ENCODE measurements at regions not wholly inside any gene's neighbourhood (a gene's known extent, or its start where the extent isn't known, plus 50 kb on each side); places are given as distances from the start of the nearest gene placed in this dataset.

GRCh38 chr9:103839197-103839596 lies 254.9 kb upstream of the SMC2 start:
- DNase-seq (no peak), ATAC-seq (no peak)
- no peaks in the 10 kb centered on the region for H3K9me3 ChIP-seq
- no CpG with 5 or more reads among the region's 1 CpG for WGBS (ENCODE audit: insufficient coverage, low coverage, low lambda C conversion rate, missing lambda C conversion rate)
- no peaks in the 10 kb centered on the region for H3K36me3 ChIP-seq
- H3K4me1 ChIP-seq: no peaks in the 10 kb centered on the region
- TF ChIP-seq CTCF (IDR thresholded peaks at IDR 0.05): no peak
- no peak for TF ChIP-seq POLR2A (IDR thresholded peaks at IDR 0.05)
- no peak overlapping the region for H3K27ac ChIP-seq
- no peaks in the 10 kb centered on the region for H3K27me3 ChIP-seq
- no peak overlapping the region for H3K4me3 ChIP-seq
- intact Hi-C loops (cut with DNase I): no loop called here

GRCh38 chr9:103867886-103868285 lies 226.2 kb upstream of the SMC2 start:
- Histone ChIP-seq H3K27ac (no peak overlapping the region), H3K4me1 (no peaks in the 10 kb centered on the region), H3K27me3 (no peaks in the 10 kb centered on the region), H3K4me3 (no peak overlapping the region), H3K9me3 (no peaks in the 10 kb centered on the region), H3K36me3 (no peaks in the 10 kb centered on the region)
- intact Hi-C loops (cut with DNase I): no loop called here
- DNase-seq: no peak
- no peak for ATAC-seq
- WGBS (ENCODE audit: insufficient coverage, low coverage, low lambda C conversion rate, missing lambda C conversion rate): 52% methylated on average over 1 of the region's 1 CpG
- no peak for TF ChIP-seq CTCF (IDR thresholded peaks at IDR 0.05)
- TF ChIP-seq POLR2A (IDR thresholded peaks at IDR 0.05): no peak

DNA sequence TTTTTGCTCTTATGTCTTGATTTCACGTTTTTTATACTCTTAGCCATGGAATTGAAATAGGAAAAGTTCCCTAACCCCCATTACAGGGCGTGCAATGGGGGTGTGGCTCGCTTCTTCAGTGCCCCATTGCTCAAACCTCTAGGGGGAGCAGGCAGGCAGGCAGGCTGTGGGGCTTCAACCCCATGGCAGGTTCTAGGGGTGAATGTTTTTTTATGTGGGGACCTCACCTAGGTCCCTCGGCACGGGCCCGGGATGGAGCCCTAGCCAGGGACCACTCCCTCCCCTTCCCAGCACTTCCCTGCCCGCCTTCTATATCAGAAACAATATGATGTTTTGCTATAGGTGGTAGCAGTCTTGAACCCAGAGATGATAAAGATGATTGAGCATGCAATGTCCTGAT lies 221.3 kb upstream of the SMC2 start:
- WGBS (ENCODE audit: insufficient coverage, low coverage, low lambda C conversion rate, missing lambda C conversion rate): 61% methylated on average over 7 of the region's 7 CpGs
- H3K4me1 ChIP-seq: no peaks in the 10 kb centered on the region
- DNase-seq (no peak), ATAC-seq (no peak)
- TF ChIP-seq CTCF (IDR thresholded peaks at IDR 0.05): no peak
- TF ChIP-seq POLR2A (IDR thresholded peaks at IDR 0.05): no peak
- H3K36me3 ChIP-seq: no peaks in the 10 kb centered on the region
- no peaks in the 10 kb centered on the region for H3K9me3 ChIP-seq
- intact Hi-C loops (cut with DNase I): no loop called here
- no peak overlapping the region for H3K4me3 ChIP-seq
- no peak overlapping the region for H3K27ac ChIP-seq
- H3K27me3 ChIP-seq: no peaks in the 10 kb centered on the region

DNA sequence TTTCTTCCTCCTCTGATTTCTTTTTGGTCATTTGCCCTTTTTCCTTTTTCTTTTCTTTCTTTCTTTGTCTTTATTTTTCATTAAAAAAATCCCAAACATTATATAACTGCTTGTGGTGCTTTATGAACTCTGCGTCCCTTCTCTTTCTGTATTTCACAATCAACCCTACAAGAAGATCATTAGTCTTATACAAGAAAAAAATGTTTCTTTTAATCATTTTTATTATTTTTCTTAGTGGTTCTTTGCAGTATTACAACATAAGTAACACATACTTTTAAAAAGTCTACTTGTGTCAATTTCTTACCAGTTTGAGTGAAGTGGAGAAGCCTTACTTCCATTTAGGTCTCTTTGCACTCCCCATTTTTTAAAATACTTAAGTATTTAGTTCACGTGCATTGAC lies 212.7 kb upstream of the SMC2 start:
- no peak overlapping the region for H3K27ac ChIP-seq
- DNase-seq (no peak), ATAC-seq (no peak)
- no peaks in the 10 kb centered on the region for H3K9me3 ChIP-seq
- TF ChIP-seq CTCF (IDR thresholded peaks at IDR 0.05) (no peak), POLR2A (IDR thresholded peaks at IDR 0.05) (no peak)
- intact Hi-C loops (cut with DNase I): no loop called here
- H3K27me3 ChIP-seq: no peaks in the 10 kb centered on the region
- H3K4me1 ChIP-seq: no peaks in the 10 kb centered on the region
- 62% methylated on average over 2 of the region's 2 CpGs for WGBS (ENCODE audit: insufficient coverage, low coverage, low lambda C conversion rate, missing lambda C conversion rate)
- H3K36me3 ChIP-seq: no peaks in the 10 kb centered on the region
- no peak overlapping the region for H3K4me3 ChIP-seq

GRCh38 chr9:103889989-103890388 lies 204.1 kb upstream of the SMC2 start:
- TF ChIP-seq CTCF (IDR thresholded peaks at IDR 0.05): no peak
- no peak for TF ChIP-seq POLR2A (IDR thresholded peaks at IDR 0.05)
- Histone ChIP-seq H3K4me1 (no peaks in the 10 kb centered on the region), H3K27me3 (no peaks in the 10 kb centered on the region), H3K9me3 (no peaks in the 10 kb centered on the region), H3K27ac (no peak overlapping the region), H3K4me3 (no peak overlapping the region), H3K36me3 (no peaks in the 10 kb centered on the region)
- ATAC-seq: no peak
- intact Hi-C loops (cut with DNase I): no loop called here
- no peak for DNase-seq

Measured in right lobe of liver (tissue), 6 donors.